ENCODE measurements at regions not wholly inside any gene's neighbourhood (a gene's known extent, or its start where the extent isn't known, plus 50 kb on each side); places are given as distances from the start of the nearest gene placed in this dataset.

GRCh38 chr14:104378698-104379113, 200.9 kb upstream of the C14orf180 start:
- Histone ChIP-seq H3K4me2 (replicated peaks; ENCODE audit: extremely low read depth, low read length, poor library complexity, severe bottlenecking) (no peak overlapping the region), H3K27ac (ENCODE audit: low read depth in 1 of 2, low read length in 2 of 2) (no peak overlapping the region), H2AFZ (ENCODE audit: insufficient read depth, low read depth, low read length, poor library complexity, severe bottlenecking) (no peak overlapping the region), H4K20me1 (ENCODE audit: insufficient read depth, low read length) (no peaks in the 10 kb centered on the region), H3K4me3 (replicated peaks in 1 of 3; ENCODE audit: low read depth in 2 of 3, low read length in 3 of 3) (no peak overlapping the region), H3K9me3 (replicated peaks in 1 of 2; ENCODE audit: control insufficient read depth in 1 of 2, insufficient read depth in 1 of 2, low read length in 2 of 2) (peaks cover 0 to 6% of the 10 kb centered on the region in 2 donors), H3K79me2 (ENCODE audit: insufficient read depth, low read length) (no peaks in the 10 kb centered on the region), H3K36me3 (replicated peaks in 1 of 2; ENCODE audit: control insufficient read depth in 1 of 2, insufficient read depth in 2 of 2, low read length in 2 of 2) (no peaks in the 10 kb centered on the region), H3K4me1 (ENCODE audit: control insufficient read depth in 1 of 2, insufficient read depth in 2 of 2, low read length in 2 of 2) (no peaks in the 10 kb centered on the region), H3K9ac (ENCODE audit: insufficient read depth, low read length, poor library complexity, severe bottlenecking) (no peak overlapping the region), H3K27me3 (ENCODE audit: control insufficient read depth in 2 of 2, insufficient read depth in 2 of 2, low read length in 2 of 2) (no peaks in the 10 kb centered on the region)
- H3K4me1 Mint-ChIP-seq: no peaks in the 10 kb centered on the region
- no peak overlapping the region for H3K4me3 Mint-ChIP-seq
- no peaks in the 10 kb centered on the region for H3K36me3 Mint-ChIP-seq
- H3K9me3 Mint-ChIP-seq: peaks cover 2 to 13% (median 6%) of the 10 kb centered on the region in 7 donors
- 67% methylated on average over 1 of the region's 7 CpGs for WGBS (ENCODE audit: insufficient coverage)
- TF ChIP-seq, protein P1, sequence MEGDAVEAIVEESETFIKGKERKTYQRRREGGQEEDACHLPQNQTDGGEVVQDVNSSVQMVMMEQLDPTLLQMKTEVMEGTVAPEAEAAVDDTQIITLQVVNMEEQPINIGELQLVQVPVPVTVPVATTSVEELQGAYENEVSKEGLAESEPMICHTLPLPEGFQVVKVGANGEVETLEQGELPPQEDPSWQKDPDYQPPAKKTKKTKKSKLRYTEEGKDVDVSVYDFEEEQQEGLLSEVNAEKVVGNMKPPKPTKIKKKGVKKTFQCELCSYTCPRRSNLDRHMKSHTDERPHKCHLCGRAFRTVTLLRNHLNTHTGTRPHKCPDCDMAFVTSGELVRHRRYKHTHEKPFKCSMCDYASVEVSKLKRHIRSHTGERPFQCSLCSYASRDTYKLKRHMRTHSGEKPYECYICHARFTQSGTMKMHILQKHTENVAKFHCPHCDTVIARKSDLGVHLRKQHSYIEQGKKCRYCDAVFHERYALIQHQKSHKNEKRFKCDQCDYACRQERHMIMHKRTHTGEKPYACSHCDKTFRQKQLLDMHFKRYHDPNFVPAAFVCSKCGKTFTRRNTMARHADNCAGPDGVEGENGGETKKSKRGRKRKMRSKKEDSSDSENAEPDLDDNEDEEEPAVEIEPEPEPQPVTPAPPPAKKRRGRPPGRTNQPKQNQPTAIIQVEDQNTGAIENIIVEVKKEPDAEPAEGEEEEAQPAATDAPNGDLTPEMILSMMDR (IDR thresholded peaks at IDR 0.05): no peak
- intact Hi-C loops (cut with micrococcal nuclease): no loop called here
- peaks cover 2 to 18% (median 6%) of the 10 kb centered on the region in 3 donors for H3K27me3 Mint-ChIP-seq (ENCODE audit: low read depth in 3 of 3)
- DNase-seq: no peak
- no peak overlapping the region for H3K27ac Mint-ChIP-seq

DNA sequence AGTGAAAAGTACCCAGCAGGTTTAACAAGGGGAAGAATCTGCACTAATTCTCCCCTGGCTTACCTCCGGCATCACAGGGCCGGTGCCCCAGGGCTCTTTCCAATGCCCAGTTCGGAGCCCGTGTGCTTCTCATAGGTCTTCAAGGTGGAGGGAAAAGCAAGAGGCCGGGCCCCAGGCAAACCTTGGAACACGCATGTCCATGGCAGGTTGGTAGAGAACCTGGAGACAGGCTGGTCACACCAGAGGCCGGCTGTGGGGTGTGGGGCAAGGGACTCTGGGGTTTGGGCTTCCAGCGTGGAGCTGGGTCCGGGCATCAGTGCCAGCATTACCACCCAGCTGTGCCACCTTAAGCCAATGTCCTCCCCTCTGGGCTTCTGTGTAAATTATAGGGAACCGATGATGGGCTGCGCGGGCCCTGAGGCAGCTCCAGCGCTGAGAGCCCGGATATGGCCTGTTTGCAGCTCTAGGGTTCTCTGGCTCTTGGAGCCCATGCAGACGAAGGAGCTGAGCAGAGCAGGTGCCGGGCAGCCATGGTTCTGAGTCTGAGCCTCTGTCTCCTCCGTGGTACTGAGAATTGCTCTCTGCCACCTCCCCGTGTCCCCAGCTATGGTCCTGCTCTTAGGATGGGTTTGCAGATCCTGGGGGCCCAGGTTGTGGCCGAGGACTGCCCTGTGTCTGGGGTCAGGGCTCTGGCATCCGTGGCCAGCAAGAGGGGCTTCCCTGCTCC, 197.0 kb upstream of the C14orf180 start:
- WGBS (ENCODE audit: insufficient coverage): 97% methylated on average over 15 of the region's 20 CpGs
- no peak overlapping the region for H3K4me3 Mint-ChIP-seq

More for the DNA sequence above, 197.0 kb upstream of the C14orf180 start:
- Mint-ChIP-seq H3K36me3 (no peaks in the 10 kb centered on the region), H3K27me3 (ENCODE audit: low read depth in 3 of 3) (peaks cover 3 to 26% (median 7%) of the 10 kb centered on the region in 3 donors), H3K27ac (no peak overlapping the region), H3K4me1 (no peaks in the 10 kb centered on the region), H3K9me3 (peaks cover 2 to 13% (median 6%) of the 10 kb centered on the region in 7 donors)
- peaks cover 0 to 4% of the 10 kb centered on the region in 2 donors for H3K27me3 ChIP-seq (ENCODE audit: control insufficient read depth in 2 of 2, insufficient read depth in 2 of 2, low read length in 2 of 2)
- intact Hi-C loops (cut with micrococcal nuclease): no loop called here
- H3K79me2 ChIP-seq (ENCODE audit: insufficient read depth, low read length): no peaks in the 10 kb centered on the region
- no peak overlapping the region for H2AFZ ChIP-seq (ENCODE audit: insufficient read depth, low read depth, low read length, poor library complexity, severe bottlenecking)
- DNase-seq: no peak
- no peak overlapping the region for H3K4me3 ChIP-seq (replicated peaks in 1 of 3; ENCODE audit: low read depth in 2 of 3, low read length in 3 of 3)
- H3K36me3 ChIP-seq (replicated peaks in 1 of 2; ENCODE audit: control insufficient read depth in 1 of 2, insufficient read depth in 2 of 2, low read length in 2 of 2): no peaks in the 10 kb centered on the region
- H3K9me3 ChIP-seq (replicated peaks in 1 of 2; ENCODE audit: control insufficient read depth in 1 of 2, insufficient read depth in 1 of 2, low read length in 2 of 2): peaks cover 0 to 6% of the 10 kb centered on the region in 2 donors
- no peak overlapping the region for H3K9ac ChIP-seq (ENCODE audit: insufficient read depth, low read length, poor library complexity, severe bottlenecking)
- TF ChIP-seq, protein P1 (IDR thresholded peaks at IDR 0.05): no peak
- H3K27ac ChIP-seq (ENCODE audit: low read depth in 1 of 2, low read length in 2 of 2): no peak overlapping the region
- H4K20me1 ChIP-seq (ENCODE audit: insufficient read depth, low read length): no peaks in the 10 kb centered on the region
- no peaks in the 10 kb centered on the region for H3K4me1 ChIP-seq (ENCODE audit: control insufficient read depth in 1 of 2, insufficient read depth in 2 of 2, low read length in 2 of 2)
- no peak overlapping the region for H3K4me2 ChIP-seq (replicated peaks; ENCODE audit: extremely low read depth, low read length, poor library complexity, severe bottlenecking)

All from CD14-positive monocyte (primary cell).